CD4-positive, alpha-beta T cell (primary cell): ENCODE measurements at regions not wholly inside any gene's neighbourhood (a gene's known extent, or its start where the extent isn't known, plus 50 kb on each side); places are given as distances from the start of the nearest gene placed in this dataset.

Source experiments
- ATAC-seq: fragments of 200-7000 bp; cut with Tn5 transposase; one replicate; pipeline ENCODE4 v1.10.0; 2022; ENCODE audit warnings: mild to moderate bottlenecking; ENCODE audit not compliant: poor library complexity
- CTCF ChIA-PET: fragments of 350-600 bp; sonication (Branson Sonifier 250); formaldehyde crosslinking; loops from one replicate; lab custom pipeline; 2021; ENCODE audit warnings: antibody characterized with exemption, inconsistent platforms; lab: Charles Lee
- POLR2A ChIA-PET: fragments of 350-600 bp; sonication (Branson Sonifier 250); formaldehyde crosslinking; loops from one replicate; lab custom pipeline; 2021; ENCODE audit warnings: antibody characterized with exemption, inconsistent platforms; lab: Charles Lee
- DNase-seq, 14 experiments: peaks; one replicate each; pipeline ENCODE4 v3.0.0-alpha.2; 2013 to 2020; ENCODE audit warnings: mixed read lengths in 2 of 14
- H3K27ac ChIP-seq, 2 donors: one replicate each; pipeline versions ENCODE4 v1.5.1 to v1.7.0; 2013; ENCODE audit warnings: low read length in 2 of 2, low read depth in 1 of 2, mild to moderate bottlenecking in 1 of 2
- H3K27me3 ChIP-seq, 2 experiments: 1 replicate in 1 of 2; 2 replicates in 1 of 2; pipeline versions ENCODE4 v1.6.1 to v1.7.0; 2013; ENCODE audit warnings: low read length in 2 of 2, control low read depth in 1 of 2, mild to moderate bottlenecking in 1 of 2, moderate library complexity in 1 of 2; ENCODE audit not compliant: insufficient read depth in 2 of 2, control insufficient read depth in 1 of 2
- H3K36me3 ChIP-seq: one replicate; pipeline ENCODE4 v1.6.1; 2013; ENCODE audit warnings: low read length, control low read depth; ENCODE audit not compliant: insufficient read depth
- H3K4me1 ChIP-seq: one replicate; pipeline ENCODE4 v1.6.1; 2013; ENCODE audit warnings: low read length, control low read depth; ENCODE audit not compliant: insufficient read depth
- H3K4me3 ChIP-seq: one replicate; pipeline ENCODE4 v1.5.1; 2013; ENCODE audit warnings: mild to moderate bottlenecking, low read length, moderate library complexity
- H3K9me3 ChIP-seq, 2 experiments: 1 replicate in 1 of 2; 2 replicates in 1 of 2; pipeline versions ENCODE4 v1.6.1 to v1.7.0; 2013; ENCODE audit warnings: low read length in 2 of 2, mild to moderate bottlenecking in 2 of 2, control low read depth in 1 of 2, moderate library complexity in 1 of 2; ENCODE audit not compliant: control insufficient read depth in 1 of 2, insufficient read depth in 1 of 2
- H3K27ac Mint-ChIP-seq: one replicate; pipeline ENCODE4 v1.8.0; 2020; ENCODE audit warnings: mixed read lengths
- H3K27me3 Mint-ChIP-seq: one replicate; pipeline ENCODE4 v1.8.0; 2021; ENCODE audit warnings: mixed read lengths
- H3K36me3 Mint-ChIP-seq: one replicate; pipeline ENCODE4 v1.8.0; 2021; ENCODE audit warnings: low read depth, mixed read lengths
- H3K4me1 Mint-ChIP-seq: one replicate; pipeline ENCODE4 v1.8.0; 2021; ENCODE audit warnings: low read depth, mixed read lengths
- H3K4me3 Mint-ChIP-seq: one replicate; pipeline ENCODE4 v1.8.0; 2020; ENCODE audit warnings: mild to moderate bottlenecking, mixed read lengths
- H3K9me3 Mint-ChIP-seq: one replicate; pipeline ENCODE4 v1.8.0; 2020; ENCODE audit warnings: mixed read lengths
- CTCF ChIP-seq: fragments of 200-600 bp; IDR thresholded peaks from one replicate; pipeline ENCODE4 v1.8.0; 2022; ENCODE audit warnings: antibody characterized with exemption, mild to moderate bottlenecking
- intact Hi-C, 2 experiments: fragments of 100-400 bp; cut with DNase I in 1 of 2; cut with micrococcal nuclease in 1 of 2; formaldehyde crosslinking; loops; one replicate each; pipeline versions ENCODE4 v1.15.1 to v1.9.0; 2023 to 2025; cut with DNase I, micrococcal nuclease

- ATAC-seq (no peak), DNase-seq (no peak)
- ChIA-PET POLR2A (no interaction called here), CTCF (no interaction called here)
- H3K36me3 ChIP-seq = no peaks in the 10 kb centered on the region
- H3K27me3 Mint-ChIP-seq = peaks cover 10% of the 10 kb centered on the region
- H3K27ac ChIP-seq = no peak overlapping the region
- no peaks in the 10 kb centered on the region for H3K4me1 Mint-ChIP-seq
- no peak overlapping the region for H3K27ac Mint-ChIP-seq
- TF ChIP-seq CTCF = no peak
- no peaks in the 10 kb centered on the region for H3K27me3 ChIP-seq
- H3K4me3 Mint-ChIP-seq = no peak overlapping the region
- no peaks in the 10 kb centered on the region for H3K36me3 Mint-ChIP-seq
- no peaks in the 10 kb centered on the region for H3K9me3 Mint-ChIP-seq
- H3K9me3 ChIP-seq = no peaks in the 10 kb centered on the region
- intact Hi-C loops = no loop called here
- H3K4me1 ChIP-seq = no peaks in the 10 kb centered on the region
- H3K4me3 ChIP-seq = no peak overlapping the region
Observed at GRCh38 chr11:32305460-32305859, 129.9 kb downstream of the WT1 start.

- ChIA-PET POLR2A (no interaction called here), CTCF (no interaction called here)
- no peaks in the 10 kb centered on the region for H3K36me3 Mint-ChIP-seq
- TF ChIP-seq CTCF = no peak
- H3K4me3 Mint-ChIP-seq = no peak overlapping the region
- no peak overlapping the region for H3K4me3 ChIP-seq
- no peaks in the 10 kb centered on the region for H3K27me3 ChIP-seq
- DNase-seq (no peak), ATAC-seq (no peak)
- no peaks in the 10 kb centered on the region for H3K4me1 ChIP-seq
- peaks cover 21% of the 10 kb centered on the region for H3K27me3 Mint-ChIP-seq
- H3K9me3 Mint-ChIP-seq = no peaks in the 10 kb centered on the region
- no peaks in the 10 kb centered on the region for H3K9me3 ChIP-seq
- H3K27ac ChIP-seq = no peak overlapping the region
- no peak overlapping the region for H3K27ac Mint-ChIP-seq
- intact Hi-C loops = no loop called here
- H3K36me3 ChIP-seq = no peaks in the 10 kb centered on the region
- no peaks in the 10 kb centered on the region for H3K4me1 Mint-ChIP-seq
Observed at GRCh38 chr11:32307471-32307870, 127.9 kb downstream of the WT1 start.

GRCh38 chr11:32307913-32308312 lies 127.4 kb downstream of the WT1 start:
- intact Hi-C loops = no loop called here
- Histone ChIP-seq H3K4me1 (no peaks in the 10 kb centered on the region), H3K27me3 (no peaks in the 10 kb centered on the region), H3K36me3 (no peaks in the 10 kb centered on the region), H3K4me3 (no peak overlapping the region), H3K9me3 (no peaks in the 10 kb centered on the region), H3K27ac (no peak overlapping the region)
- Mint-ChIP-seq H3K27ac (no peak overlapping the region), H3K36me3 (no peaks in the 10 kb centered on the region), H3K27me3 (peaks cover 24% of the 10 kb centered on the region), H3K9me3 (no peaks in the 10 kb centered on the region), H3K4me3 (no peak overlapping the region), H3K4me1 (no peaks in the 10 kb centered on the region)
- ATAC-seq (no peak), DNase-seq (no peak)
- POLR2A ChIA-PET = no interaction called here
- CTCF ChIA-PET = no interaction called here
- TF ChIP-seq CTCF = no peak
